22Rv1 (cell line): ENCODE measurements at regions not wholly inside any gene's neighbourhood (a gene's known extent, or its start where the extent isn't known, plus 50 kb on each side); places are given as distances from the start of the nearest gene placed in this dataset.

Experiments used
- CTCF ChIP-seq: fragments of 450-650 bp; IDR thresholded peaks from 2 replicates; pipeline ENCODE4 v1.5.1; 2017; ENCODE audit warnings: mild to moderate bottlenecking
- ZFX ChIP-seq: fragments of 450-650 bp; IDR thresholded peaks from 2 replicates; pipeline ENCODE4 v1.6.1; 2017; ENCODE audit warnings: antibody characterized with exemption, borderline replicate concordance

- TF ChIP-seq CTCF = no peak
- TF ChIP-seq ZFX = no peak
Observed at GRCh38 chr3:153553605-153553945, 391.5 kb downstream of the RAP2B start.
